ENCODE measurements at regions not wholly inside any gene's neighbourhood (a gene's known extent, or its start where the extent isn't known, plus 50 kb on each side); places are given as distances from the start of the nearest gene placed in this dataset.
A peak's percentile ranks its signal among the peaks of the same experiment; 100 is the strongest.

DNA sequence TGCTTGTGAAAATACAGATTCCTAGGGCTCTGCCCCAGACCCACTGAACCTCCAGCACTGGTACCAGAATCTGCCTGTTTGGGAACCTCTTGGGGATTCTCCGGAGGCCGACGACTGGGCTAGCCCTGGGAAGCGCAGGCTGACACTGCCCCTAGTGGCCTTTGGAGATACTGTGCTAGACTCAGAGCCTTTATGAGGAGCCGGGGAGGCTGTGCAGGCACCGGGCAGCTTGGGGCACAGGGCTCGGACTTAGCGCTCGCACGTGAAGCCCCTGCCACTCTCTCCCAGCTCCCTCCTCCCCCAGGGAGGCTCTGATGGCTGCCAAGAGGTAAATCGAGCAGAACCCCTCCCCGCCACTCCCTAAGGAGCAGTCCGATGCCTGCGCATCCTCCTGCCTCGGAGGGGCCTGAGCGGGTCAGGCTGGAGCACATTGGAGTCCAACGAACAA lies 144.6 kb upstream of the TNR start:
- no peak overlapping the region for H3K4me3 ChIP-seq (ENCODE audit: low read length)
- DNase-seq (ENCODE audit: low read depth) = no peak
- TF ChIP-seq, protein P1, sequence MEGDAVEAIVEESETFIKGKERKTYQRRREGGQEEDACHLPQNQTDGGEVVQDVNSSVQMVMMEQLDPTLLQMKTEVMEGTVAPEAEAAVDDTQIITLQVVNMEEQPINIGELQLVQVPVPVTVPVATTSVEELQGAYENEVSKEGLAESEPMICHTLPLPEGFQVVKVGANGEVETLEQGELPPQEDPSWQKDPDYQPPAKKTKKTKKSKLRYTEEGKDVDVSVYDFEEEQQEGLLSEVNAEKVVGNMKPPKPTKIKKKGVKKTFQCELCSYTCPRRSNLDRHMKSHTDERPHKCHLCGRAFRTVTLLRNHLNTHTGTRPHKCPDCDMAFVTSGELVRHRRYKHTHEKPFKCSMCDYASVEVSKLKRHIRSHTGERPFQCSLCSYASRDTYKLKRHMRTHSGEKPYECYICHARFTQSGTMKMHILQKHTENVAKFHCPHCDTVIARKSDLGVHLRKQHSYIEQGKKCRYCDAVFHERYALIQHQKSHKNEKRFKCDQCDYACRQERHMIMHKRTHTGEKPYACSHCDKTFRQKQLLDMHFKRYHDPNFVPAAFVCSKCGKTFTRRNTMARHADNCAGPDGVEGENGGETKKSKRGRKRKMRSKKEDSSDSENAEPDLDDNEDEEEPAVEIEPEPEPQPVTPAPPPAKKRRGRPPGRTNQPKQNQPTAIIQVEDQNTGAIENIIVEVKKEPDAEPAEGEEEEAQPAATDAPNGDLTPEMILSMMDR (conservative IDR thresholded peaks at IDR 0.05; ENCODE audit: low read depth, low read length) = peak; percentile 94

DNA sequence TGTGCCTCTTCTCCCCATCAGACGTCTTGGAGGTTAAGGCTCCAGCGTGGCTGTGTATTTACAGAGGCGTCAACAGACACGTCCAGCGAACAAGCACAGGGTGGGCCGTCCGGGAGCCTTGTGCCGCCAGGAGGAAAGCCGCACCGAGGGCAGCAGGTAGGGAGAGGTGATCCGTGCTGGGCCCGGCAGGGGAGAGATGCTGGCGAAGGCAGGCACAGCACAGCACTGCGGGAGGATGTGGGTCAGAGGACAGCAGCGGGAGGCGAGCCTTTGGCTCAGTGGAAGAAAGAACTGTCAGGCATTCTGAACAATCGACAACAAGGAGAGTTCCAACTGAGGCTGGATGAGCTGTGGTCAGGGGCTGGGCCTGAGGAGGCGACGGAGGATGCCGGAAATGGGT lies 144.1 kb upstream of the TNR start:
- H3K4me3 ChIP-seq (ENCODE audit: low read length) = no peak overlapping the region
- TF ChIP-seq, protein P1 (conservative IDR thresholded peaks at IDR 0.05; ENCODE audit: low read depth, low read length) = no peak
- no peak for DNase-seq (ENCODE audit: low read depth)

DNA sequence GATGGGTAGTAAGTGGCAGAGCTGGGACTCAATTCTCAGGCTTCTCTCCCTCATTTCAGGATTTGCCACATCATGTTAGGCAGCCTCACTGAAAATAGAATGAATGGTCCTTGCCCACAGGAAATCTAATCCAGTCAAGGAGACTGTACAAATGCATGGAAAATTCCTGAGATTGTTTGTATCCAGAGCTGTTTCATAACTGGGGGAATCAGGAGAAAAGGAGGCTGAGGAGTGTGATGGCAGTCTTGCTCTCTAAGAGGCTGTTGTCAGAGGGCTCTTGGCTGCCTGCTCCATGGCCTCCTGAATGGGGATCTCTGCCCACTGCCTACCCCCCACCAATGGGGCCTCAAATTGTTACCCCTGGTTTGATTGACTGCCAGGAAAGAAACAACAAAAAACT lies 141.9 kb upstream of the TNR start:
- TF ChIP-seq, protein P1 (conservative IDR thresholded peaks at IDR 0.05; ENCODE audit: low read depth, low read length) = no peak
- DNase-seq (ENCODE audit: low read depth) = peak; percentile 29
- H3K4me3 ChIP-seq (ENCODE audit: low read length) = no peak overlapping the region

DNA sequence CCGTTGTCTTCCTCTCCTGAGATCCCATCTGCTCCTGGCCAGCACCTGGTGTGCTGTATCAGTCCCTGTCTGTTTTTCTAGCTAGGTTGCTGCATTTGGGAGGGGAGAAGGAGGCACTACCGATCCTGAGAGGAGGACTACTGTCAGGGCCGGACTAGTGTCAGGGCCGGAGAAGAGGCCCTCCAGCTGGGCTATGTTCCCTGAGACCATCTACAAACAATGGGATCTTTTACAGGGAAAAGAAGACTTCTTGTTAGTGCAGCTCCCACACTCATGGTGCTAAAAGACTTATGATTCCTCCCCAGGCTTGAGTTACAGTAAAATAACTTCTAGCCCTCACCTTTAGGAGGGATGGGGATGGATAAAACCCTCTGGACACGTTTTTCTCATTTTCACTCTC lies 141.0 kb upstream of the TNR start:
- TF ChIP-seq, protein P1 (conservative IDR thresholded peaks at IDR 0.05; ENCODE audit: low read depth, low read length) = no peak
- H3K4me3 ChIP-seq (ENCODE audit: low read length) = no peak overlapping the region
- DNase-seq (ENCODE audit: low read depth) = no peak

DNA sequence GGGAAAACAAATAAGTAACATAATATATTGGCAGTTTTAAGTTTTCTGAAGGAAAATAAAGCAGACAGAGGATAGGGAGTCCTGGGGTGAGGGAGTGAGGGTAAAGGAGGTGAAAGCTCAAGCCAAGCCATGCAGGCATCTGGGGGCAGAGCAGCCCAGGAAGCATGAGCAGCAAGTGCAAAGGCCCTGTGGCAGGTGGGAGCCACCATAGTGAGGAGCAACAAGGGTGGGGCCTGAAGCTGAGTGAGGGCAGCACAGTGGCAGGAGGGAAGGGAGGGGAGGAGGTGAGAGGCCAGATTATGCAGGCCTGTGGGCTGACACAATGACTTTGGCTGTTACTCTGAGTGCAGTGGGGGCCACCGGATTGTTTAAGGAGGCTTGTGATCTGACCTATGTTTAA lies 138.8 kb upstream of the TNR start:
- no peak overlapping the region for H3K4me3 ChIP-seq (ENCODE audit: low read length)
- TF ChIP-seq, protein P1 (conservative IDR thresholded peaks at IDR 0.05; ENCODE audit: low read depth, low read length) = no peak
- DNase-seq (ENCODE audit: low read depth) = no peak

DNA sequence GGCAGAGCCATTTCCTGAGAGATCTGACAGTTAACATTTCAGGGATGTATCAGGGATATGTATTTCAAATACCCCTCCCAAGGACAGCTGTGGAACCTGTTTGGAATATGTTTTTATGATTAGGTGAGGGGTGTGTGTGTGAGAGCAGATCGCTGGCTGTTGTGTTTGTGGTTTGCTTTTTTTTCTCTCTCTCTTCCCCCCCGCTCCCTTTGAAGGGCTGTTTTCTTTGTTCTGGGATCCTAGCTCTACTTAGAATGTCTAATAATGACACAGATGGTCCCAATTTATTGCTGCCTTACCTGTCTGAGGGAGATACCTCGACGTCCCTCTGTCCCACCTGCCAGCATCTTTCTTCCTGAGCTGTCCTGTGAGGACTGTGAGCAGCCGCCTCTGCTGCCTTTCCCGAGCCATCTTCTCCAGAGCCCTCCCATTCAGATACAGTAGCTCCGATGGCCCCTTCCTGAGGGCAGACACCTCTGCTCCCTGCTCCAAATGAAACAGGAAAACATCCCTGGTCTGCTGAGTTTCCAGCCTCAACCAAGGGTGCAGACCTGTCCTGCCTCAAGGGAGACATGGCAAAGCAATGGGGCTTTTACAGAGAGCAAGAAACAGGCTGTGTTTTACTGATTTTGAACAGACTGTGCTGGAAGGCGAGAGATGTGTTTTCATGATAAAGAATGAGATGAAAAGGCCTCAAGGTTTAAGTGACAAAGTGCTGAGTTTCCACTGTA lies 138.0 kb upstream of the TNR start:
- DNase-seq (ENCODE audit: low read depth) = no peak
- no peak overlapping the region for H3K4me3 ChIP-seq (ENCODE audit: low read length)
- TF ChIP-seq, protein P1 (conservative IDR thresholded peaks at IDR 0.05; ENCODE audit: low read depth, low read length) = no peak

DNA sequence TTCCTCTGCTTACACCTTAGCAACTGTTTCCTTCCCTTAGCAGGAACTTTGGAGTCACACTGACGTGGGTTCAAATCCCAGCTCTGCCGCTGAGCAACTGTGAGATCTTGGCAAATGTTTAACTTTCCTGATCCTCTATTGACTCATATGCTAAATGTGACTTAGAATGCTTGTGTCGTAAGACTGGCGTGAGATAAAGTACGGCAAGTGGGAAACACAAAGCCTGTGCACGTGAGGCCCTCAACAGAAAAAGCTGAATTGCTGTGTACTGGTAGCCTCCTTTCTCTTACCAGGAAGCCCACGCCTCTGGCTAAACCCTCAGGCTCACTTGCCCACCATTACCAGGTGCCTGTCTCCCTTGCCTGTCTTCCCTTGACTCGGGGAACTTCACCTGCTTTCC lies 135.4 kb upstream of the TNR start:
- TF ChIP-seq, protein P1 (conservative IDR thresholded peaks at IDR 0.05; ENCODE audit: low read depth, low read length) = no peak

More for the DNA sequence above, 135.4 kb upstream of the TNR start:
- no peak overlapping the region for H3K4me3 ChIP-seq (ENCODE audit: low read length)
- no peak for DNase-seq (ENCODE audit: low read depth)
